ENCODE measurements at regions not wholly inside any gene's neighbourhood (a gene's known extent, or its start where the extent isn't known, plus 50 kb on each side); places are given as distances from the start of the nearest gene placed in this dataset.

- Histone ChIP-seq H3K4me3 (ENCODE audit: low read depth, low read length) (no peak overlapping the region), H3K27me3 (ENCODE audit: insufficient read depth, low read depth, severe bottlenecking) (peaks cover 4% of the 10 kb centered on the region), H3K36me3 (no peaks in the 10 kb centered on the region), H3K9me3 (ENCODE audit: severe bottlenecking) (peaks cover 4% of the 10 kb centered on the region), H3K27ac (no peak overlapping the region)
- no peak for TF ChIP-seq CTCF (IDR thresholded peaks at IDR 0.05; ENCODE audit: low read depth, low read length)
- no peak for DNase-seq
Measured at GRCh38 chr12:126608607-126609175, 1543.5 kb downstream of the AACS start.

- H3K36me3 ChIP-seq: no peaks in the 10 kb centered on the region
- H3K27ac ChIP-seq: no peak overlapping the region
- no peak for TF ChIP-seq CTCF (IDR thresholded peaks at IDR 0.05; ENCODE audit: low read depth, low read length)
- DNase-seq: no peak
- H3K4me3 ChIP-seq (ENCODE audit: low read depth, low read length): no peak overlapping the region
- H3K9me3 ChIP-seq (ENCODE audit: severe bottlenecking): peaks cover 4% of the 10 kb centered on the region
- peaks cover 13% of the 10 kb centered on the region for H3K27me3 ChIP-seq (ENCODE audit: insufficient read depth, low read depth, severe bottlenecking)
Measured at GRCh38 chr12:126616441-126616840, 1551.2 kb downstream of the AACS start.

- H3K36me3 ChIP-seq: no peaks in the 10 kb centered on the region
- H3K27me3 ChIP-seq (ENCODE audit: insufficient read depth, low read depth, severe bottlenecking): peaks cover 19% of the 10 kb centered on the region
- peaks cover 4% of the 10 kb centered on the region for H3K9me3 ChIP-seq (ENCODE audit: severe bottlenecking)
- peak; percentile 67 for TF ChIP-seq CTCF (IDR thresholded peaks at IDR 0.05; ENCODE audit: low read depth, low read length)
- DNase-seq: peak; percentile 39
- no peak overlapping the region for H3K4me3 ChIP-seq (ENCODE audit: low read depth, low read length)
- no peak overlapping the region for H3K27ac ChIP-seq
Measured at GRCh38 chr12:126617312-126617711, 1552.1 kb downstream of the AACS start.

GRCh38 chr12:126627596-126627995, 1562.4 kb downstream of the AACS start:
- TF ChIP-seq CTCF (IDR thresholded peaks at IDR 0.05; ENCODE audit: low read depth, low read length): no peak

GRCh38 chr12:126636821-126637220, 1571.6 kb downstream of the AACS start:
- Histone ChIP-seq H3K27me3 (ENCODE audit: insufficient read depth, low read depth, severe bottlenecking) (peaks cover 9% of the 10 kb centered on the region), H3K36me3 (no peaks in the 10 kb centered on the region), H3K4me3 (ENCODE audit: low read depth, low read length) (no peak overlapping the region), H3K9me3 (ENCODE audit: severe bottlenecking) (no peaks in the 10 kb centered on the region), H3K27ac (no peak overlapping the region)
- DNase-seq: no peak
- no peak for TF ChIP-seq CTCF (IDR thresholded peaks at IDR 0.05; ENCODE audit: low read depth, low read length)

More at GRCh38 chr12:126627596-126627995, 1562.4 kb downstream of the AACS start:
- DNase-seq: no peak
- Histone ChIP-seq H3K27ac (no peak overlapping the region), H3K36me3 (no peaks in the 10 kb centered on the region), H3K4me3 (ENCODE audit: low read depth, low read length) (no peak overlapping the region), H3K27me3 (ENCODE audit: insufficient read depth, low read depth, severe bottlenecking) (peaks cover 16% of the 10 kb centered on the region), H3K9me3 (ENCODE audit: severe bottlenecking) (no peaks in the 10 kb centered on the region)
